Pulmonary artery endothelial cell (primary cell): ENCODE measurements at regions not wholly inside any gene's neighbourhood (a gene's known extent, or its start where the extent isn't known, plus 50 kb on each side); places are given as distances from the start of the nearest gene placed in this dataset.

Source experiments
- DNase-seq: peaks from one replicate; pipeline ENCODE4 v3.0.0-alpha.2; 2011; ENCODE audit warnings: low read depth, low spot score

GRCh38 chr10:64070241-64070640, 549.0 kb downstream of the REEP3 start:
- DNase-seq = no peak

- no peak for DNase-seq
Measured at GRCh38 chr10:64071218-64071617, 550.0 kb downstream of the REEP3 start.

GRCh38 chr10:64075604-64076003, 554.4 kb downstream of the REEP3 start:
- DNase-seq = no peak

GRCh38 chr10:64076322-64076940, 555.2 kb downstream of the REEP3 start:
- DNase-seq = no peak

GRCh38 chr10:64079341-64079740, 558.1 kb downstream of the REEP3 start:
- no peak for DNase-seq

GRCh38 chr10:64080071-64080470, 558.9 kb downstream of the REEP3 start:
- no peak for DNase-seq

- DNase-seq = no peak
Measured at GRCh38 chr10:64081947-64082482, 560.8 kb downstream of the REEP3 start.

GRCh38 chr10:64086083-64086767, 565.0 kb downstream of the REEP3 start:
- DNase-seq = no peak

- DNase-seq = no peak
Measured at GRCh38 chr10:64089648-64090047, 568.4 kb downstream of the REEP3 start.

- DNase-seq = no peak
Measured at GRCh38 chr10:64090865-64091264, 569.7 kb downstream of the REEP3 start.

GRCh38 chr10:64091897-64092296, 570.7 kb downstream of the REEP3 start:
- DNase-seq = no peak

- DNase-seq = no peak
Measured at GRCh38 chr10:64093304-64093703, 572.1 kb downstream of the REEP3 start.

GRCh38 chr10:64093946-64094535, 572.8 kb downstream of the REEP3 start:
- DNase-seq = no peak

GRCh38 chr10:64096941-64097340, 575.7 kb downstream of the REEP3 start:
- no peak for DNase-seq

GRCh38 chr10:64097391-64098122, 576.4 kb downstream of the REEP3 start:
- no peak for DNase-seq

- DNase-seq = no peak
Measured at GRCh38 chr10:64098994-64099393, 577.8 kb downstream of the REEP3 start.

- DNase-seq = no peak
Measured at GRCh38 chr10:64101606-64102263, 580.5 kb downstream of the REEP3 start.

- DNase-seq = no peak
Measured at GRCh38 chr10:64102264-64102633, 581.0 kb downstream of the REEP3 start.

GRCh38 chr10:64102916-64103315, 581.7 kb downstream of the REEP3 start:
- no peak for DNase-seq

- DNase-seq = no peak
Measured at GRCh38 chr10:64103750-64104470, 582.7 kb downstream of the REEP3 start.
